Skeletal muscle tissue (tissue), 3 donors: ENCODE measurements at regions not wholly inside any gene's neighbourhood (a gene's known extent, or its start where the extent isn't known, plus 50 kb on each side); places are given as distances from the start of the nearest gene placed in this dataset.
"Not testable (repeated sequence)": the region's sequence is repeated elsewhere in the genome, so short reads cannot be mapped to it uniquely, and the experiment has no call there.

Source experiments
- H3K27ac ChIP-seq: one replicate; pipeline ENCODE4 v1.7.0; 2013; ENCODE audit warnings: mild to moderate bottlenecking, low read depth, low read length, inconsistent platforms
- H3K27me3 ChIP-seq, 3 donors: one replicate each; pipeline ENCODE4 v1.7.0; 2013; ENCODE audit warnings: low read length in 3 of 3; ENCODE audit not compliant: control insufficient read depth in 3 of 3, insufficient read depth in 3 of 3
- H3K36me3 ChIP-seq, 3 donors: one replicate each; pipeline ENCODE4 v1.7.0; 2013; ENCODE audit warnings: low read length in 3 of 3; ENCODE audit not compliant: control insufficient read depth in 3 of 3, insufficient read depth in 3 of 3
- H3K4me1 ChIP-seq, 3 donors: one replicate each; pipeline ENCODE4 v1.7.0; 2013; ENCODE audit warnings: low read length in 3 of 3, mild to moderate bottlenecking in 3 of 3; ENCODE audit not compliant: control insufficient read depth in 3 of 3, insufficient read depth in 3 of 3
- H3K4me3 ChIP-seq, 3 donors: one replicate each; pipeline ENCODE4 v1.7.0; 2013; ENCODE audit warnings: low read length in 3 of 3
- H3K9ac ChIP-seq, 3 donors: one replicate each; pipeline ENCODE4 v1.7.0; 2013; ENCODE audit warnings: low read length in 3 of 3, mild to moderate bottlenecking in 3 of 3, moderate library complexity in 2 of 3, low read depth in 1 of 3
- H3K9me3 ChIP-seq, 3 donors: one replicate each; pipeline ENCODE4 v1.7.0; 2013; ENCODE audit warnings: low read length in 3 of 3; ENCODE audit not compliant: control insufficient read depth in 3 of 3
- donor health status: Osteomylitis.

GRCh38 chr3:125675791-125676190, 80.5 kb upstream of the OSBPL11 start:
- Histone ChIP-seq H3K4me3 (no peak overlapping the region), H3K9ac (no peak overlapping the region), H3K27ac (no peak overlapping the region), H3K27me3 (no peaks in the 10 kb centered on the region), H3K4me1 (no peaks in the 10 kb centered on the region), H3K36me3 (no peaks in the 10 kb centered on the region), H3K9me3 (no peaks in the 10 kb centered on the region)

GRCh38 chr3:125679258-125679657, 84.0 kb upstream of the OSBPL11 start:
- no peaks in the 10 kb centered on the region for H3K36me3 ChIP-seq
- no peaks in the 10 kb centered on the region for H3K27me3 ChIP-seq
- H3K4me1 ChIP-seq: peaks cover 7 to 8% (median 7%) of the 10 kb centered on the region in 3 donors
- no peak overlapping the region for H3K4me3 ChIP-seq
- H3K27ac ChIP-seq: no peak overlapping the region
- no peaks in the 10 kb centered on the region for H3K9me3 ChIP-seq
- no peak overlapping the region for H3K9ac ChIP-seq

GRCh38 chr3:125681146-125681545, 85.8 kb upstream of the OSBPL11 start:
- Histone ChIP-seq H3K4me1 (peaks cover 7 to 8% (median 8%) of the 10 kb centered on the region in 3 donors), H3K27me3 (no peaks in the 10 kb centered on the region), H3K9me3 (no peaks in the 10 kb centered on the region), H3K36me3 (no peaks in the 10 kb centered on the region), H3K27ac (no peak overlapping the region), H3K9ac (no peak overlapping the region), H3K4me3 (no peak overlapping the region)

GRCh38 chr3:125681906-125682305, 86.6 kb upstream of the OSBPL11 start:
- not testable (repeated sequence) for H3K27ac ChIP-seq, H3K9ac ChIP-seq

GRCh38 chr3:125682610-125683009, 87.3 kb upstream of the OSBPL11 start:
- not testable (repeated sequence) for H3K9me3 ChIP-seq, H3K36me3 ChIP-seq, H3K27me3 ChIP-seq, H3K4me1 ChIP-seq, H3K4me3 ChIP-seq, H3K9ac ChIP-seq
- H3K27ac ChIP-seq: peak overlapping the region; percentile 19

More at GRCh38 chr3:125681906-125682305, 86.6 kb upstream of the OSBPL11 start:
- H3K36me3 ChIP-seq, H3K9me3 ChIP-seq, H3K27me3 ChIP-seq, H3K4me1 ChIP-seq, H3K4me3 ChIP-seq: not testable (repeated sequence)

GRCh38 chr3:125683067-125683829, 88.0 kb upstream of the OSBPL11 start:
- H3K36me3 ChIP-seq: no peaks in the 10 kb centered on the region
- H3K4me1 ChIP-seq: peaks cover 7 to 8% (median 8%) of the 10 kb centered on the region in 3 donors
- no peaks in the 10 kb centered on the region for H3K9me3 ChIP-seq
- H3K4me3 ChIP-seq: no peak overlapping the region
- H3K27me3 ChIP-seq: no peaks in the 10 kb centered on the region
- peak overlapping the region in 1 of 3 donors; percentile 16 for H3K9ac ChIP-seq
- H3K27ac ChIP-seq: peak overlapping the region; percentile 19

GRCh38 chr3:125684199-125684598, 88.9 kb upstream of the OSBPL11 start:
- Histone ChIP-seq H3K9ac (no peak overlapping the region), H3K4me3 (no peak overlapping the region), H3K27ac (no peak overlapping the region), H3K36me3 (no peaks in the 10 kb centered on the region), H3K4me1 (peaks cover 7 to 8% (median 8%) of the 10 kb centered on the region in 3 donors), H3K9me3 (no peaks in the 10 kb centered on the region), H3K27me3 (no peaks in the 10 kb centered on the region)

GRCh38 chr3:125685741-125686140, 90.4 kb upstream of the OSBPL11 start:
- not testable (repeated sequence) for H3K4me1 ChIP-seq, H3K27me3 ChIP-seq, H3K36me3 ChIP-seq, H3K27ac ChIP-seq, H3K9me3 ChIP-seq, H3K9ac ChIP-seq, H3K4me3 ChIP-seq

- Histone ChIP-seq H3K27me3 (no peaks in the 10 kb centered on the region), H3K27ac (no peak overlapping the region), H3K4me1 (no peaks in the 10 kb centered on the region), H3K9me3 (no peaks in the 10 kb centered on the region), H3K4me3 (no peak overlapping the region), H3K9ac (no peak overlapping the region), H3K36me3 (no peaks in the 10 kb centered on the region)
Observed at GRCh38 chr3:125692361-125692760, 97.1 kb upstream of the OSBPL11 start.

GRCh38 chr3:125693887-125694286, 98.6 kb upstream of the OSBPL11 start:
- Histone ChIP-seq H3K27me3 (no peaks in the 10 kb centered on the region), H3K4me3 (no peak overlapping the region), H3K27ac (no peak overlapping the region), H3K36me3 (no peaks in the 10 kb centered on the region), H3K9me3 (no peaks in the 10 kb centered on the region), H3K4me1 (no peaks in the 10 kb centered on the region), H3K9ac (no peak overlapping the region)
